GDM1 (cell line): ENCODE measurements at regions not wholly inside any gene's neighbourhood (a gene's known extent, or its start where the extent isn't known, plus 50 kb on each side); places are given as distances from the start of the nearest gene placed in this dataset.
A peak's percentile ranks its signal among the peaks of the same experiment; 100 is the strongest.
"Not testable (repeated sequence)": the region's sequence is repeated elsewhere in the genome, so short reads cannot be mapped to it uniquely, and the experiment has no call there.

ENCODE experiments used
- DNase-seq: peaks from one replicate; lab custom pipeline; 2025; lab: John Stamatoyannopoulos, UW

- no peak for DNase-seq
Measured at GRCh38 chr22:25487508-25487907, 77.0 kb upstream of the GRK3 start.

GRCh38 chr22:25488244-25489020 lies 76.0 kb upstream of the GRK3 start:
- no peak for DNase-seq

DNA sequence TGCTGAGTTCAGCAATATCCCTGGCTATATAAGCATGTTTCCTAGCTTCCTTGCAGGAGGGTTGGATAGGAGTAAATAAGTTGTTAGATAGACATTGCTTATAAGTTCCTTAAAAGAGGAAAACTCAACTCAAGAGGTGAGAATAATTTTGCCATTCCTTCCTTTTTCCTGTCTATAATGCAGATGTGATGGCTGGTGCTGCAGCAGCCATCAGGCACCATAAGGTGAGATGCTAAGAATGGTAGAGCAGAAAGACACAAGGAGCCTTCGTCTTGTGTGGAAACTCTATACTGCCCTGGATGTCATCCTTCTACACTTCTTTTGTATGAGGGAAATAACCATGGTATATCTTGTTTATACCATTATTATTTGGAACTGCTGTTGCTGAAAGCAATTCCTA lies 74.5 kb upstream of the GRK3 start:
- no peak for DNase-seq

DNA sequence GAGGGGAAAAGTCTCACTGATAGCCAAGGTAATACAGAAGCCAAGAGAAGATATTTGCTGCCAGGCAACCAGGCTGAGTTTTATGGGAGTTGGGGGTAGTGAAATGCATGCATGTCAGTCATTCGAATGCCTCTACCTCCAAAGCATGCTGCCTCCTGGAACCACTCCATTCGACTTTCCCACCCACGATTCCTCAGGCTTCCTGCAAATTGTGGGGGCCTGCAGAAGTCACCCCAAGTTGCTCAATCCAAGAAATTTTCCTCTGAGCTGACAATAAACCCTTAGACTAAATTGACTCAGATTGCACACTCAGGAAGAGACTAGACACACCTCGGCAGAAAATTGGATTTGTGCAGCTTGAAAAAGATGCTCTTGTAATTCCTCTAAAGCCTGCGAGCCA lies 73.6 kb upstream of the GRK3 start:
- no peak for DNase-seq

- DNase-seq, result no peak
Measured at GRCh38 chr22:25492162-25492561, 72.3 kb upstream of the GRK3 start.

GRCh38 chr22:25492841-25493734 lies 71.4 kb upstream of the GRK3 start:
- DNase-seq, result no peak

DNA sequence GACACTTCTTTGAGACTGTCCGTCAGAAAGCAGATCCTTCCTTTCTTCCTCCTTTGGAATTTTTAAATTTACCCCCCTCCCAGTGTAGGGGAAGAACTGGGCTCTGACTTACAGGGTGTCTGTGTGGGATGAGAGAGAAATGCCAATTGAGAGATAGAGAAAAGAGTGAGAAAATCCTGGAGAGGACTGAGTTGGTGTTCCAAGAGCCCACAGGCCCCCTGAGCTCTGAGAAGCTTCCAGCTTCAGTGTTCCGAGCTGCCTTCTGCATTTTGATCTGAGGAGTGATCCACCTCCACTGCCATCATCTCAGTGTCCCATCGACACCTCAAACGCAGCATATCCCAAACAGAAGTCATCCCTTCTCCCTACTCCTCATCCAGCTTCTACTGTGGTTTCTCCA lies 70.7 kb upstream of the GRK3 start:
- DNase-seq, result no peak

GRCh38 chr22:25494774-25495173 lies 69.7 kb upstream of the GRK3 start:
- DNase-seq, result peak; percentile 18

DNA sequence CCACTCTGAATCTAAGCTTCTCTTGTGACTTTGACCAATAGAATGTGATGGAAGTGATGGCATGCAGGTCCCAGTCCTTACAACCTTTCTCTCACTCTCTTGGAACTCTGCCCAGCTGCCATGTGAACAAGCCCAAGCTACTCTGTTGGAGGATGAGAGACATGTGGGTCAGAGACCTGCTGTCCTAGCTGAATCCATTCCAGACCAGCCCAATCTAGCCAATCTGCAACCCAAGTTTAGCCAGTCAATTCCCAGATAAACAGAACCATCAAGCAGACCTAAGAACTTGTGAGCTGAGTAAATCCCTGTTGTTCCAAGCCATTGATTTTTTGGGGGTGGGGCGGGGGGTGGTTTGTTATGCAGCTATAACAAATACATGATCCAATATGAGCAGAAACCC lies 69.2 kb upstream of the GRK3 start:
- DNase-seq, result no peak

GRCh38 chr22:25496396-25497064 lies 67.9 kb upstream of the GRK3 start:
- no peak for DNase-seq

- no peak for DNase-seq
Measured at GRCh38 chr22:25497181-25497641, 67.3 kb upstream of the GRK3 start.

- DNase-seq, result no peak
Measured at GRCh38 chr22:25497716-25498115, 66.8 kb upstream of the GRK3 start.

- DNase-seq, result not testable (repeated sequence)
Measured at GRCh38 chr22:25500671-25501070, 63.8 kb upstream of the GRK3 start.

DNA sequence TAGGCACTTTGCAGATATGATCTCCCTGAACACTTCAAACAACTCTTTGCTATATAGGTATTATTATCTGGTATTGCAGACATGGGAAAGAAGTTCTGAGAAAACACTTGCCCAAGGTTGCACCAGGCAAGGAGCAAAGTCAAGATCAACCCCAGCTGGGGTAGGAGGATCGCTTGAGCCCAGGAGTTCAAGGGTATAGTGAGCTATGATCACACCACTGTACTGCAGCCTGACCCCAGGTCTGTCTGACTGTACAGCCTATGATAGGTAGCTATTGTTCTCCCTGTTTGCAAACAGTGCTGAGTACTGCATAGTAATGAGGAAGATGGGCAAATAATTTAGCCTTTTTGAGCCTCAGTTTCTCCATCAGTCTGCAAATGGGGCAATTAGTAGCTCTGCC lies 60.5 kb upstream of the GRK3 start:
- not testable (repeated sequence) for DNase-seq

DNA sequence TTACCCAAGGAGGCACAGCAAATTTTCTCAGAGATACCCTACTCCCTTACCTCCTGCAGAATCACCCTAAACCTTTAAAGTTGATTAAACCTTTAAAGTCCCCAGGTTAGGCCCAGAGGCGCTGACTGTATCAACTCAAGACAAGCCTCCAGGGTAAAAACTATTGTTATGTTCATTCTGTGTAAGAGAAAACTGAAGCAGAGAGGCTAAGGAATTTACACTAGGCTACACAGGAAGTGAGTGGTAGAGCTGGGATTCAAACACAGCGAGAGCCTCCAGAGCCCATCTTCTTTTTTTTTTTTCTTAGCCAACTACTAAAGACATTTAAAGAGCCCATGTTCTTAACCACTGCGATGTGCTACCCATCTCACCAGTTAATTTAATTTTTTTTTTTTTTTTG lies 56.3 kb upstream of the GRK3 start:
- no peak for DNase-seq

- no peak for DNase-seq
Measured at GRCh38 chr22:25508761-25509321, 55.6 kb upstream of the GRK3 start.

- DNase-seq, result no peak
Measured at GRCh38 chr22:25509374-25509791, 55.1 kb upstream of the GRK3 start.

DNA sequence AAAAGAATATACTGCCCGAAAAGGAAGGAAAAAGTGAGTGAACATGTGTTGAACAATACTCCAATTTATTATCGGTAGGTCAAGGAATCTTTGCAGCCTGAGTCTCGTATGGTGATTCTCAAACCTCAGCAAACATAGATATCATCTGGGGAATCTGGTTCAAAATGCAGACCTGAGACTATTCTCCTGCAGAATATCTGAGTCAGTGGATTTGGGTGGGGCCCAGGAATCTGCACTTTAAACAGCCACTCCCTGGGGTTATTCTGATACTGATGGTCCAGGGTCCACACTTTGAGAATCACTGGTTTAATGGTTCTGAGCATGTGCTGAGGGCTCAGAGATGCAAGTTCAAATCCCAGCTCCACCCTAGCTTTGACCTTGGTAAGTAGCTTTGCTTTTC lies 53.6 kb upstream of the GRK3 start:
- no peak for DNase-seq

DNA sequence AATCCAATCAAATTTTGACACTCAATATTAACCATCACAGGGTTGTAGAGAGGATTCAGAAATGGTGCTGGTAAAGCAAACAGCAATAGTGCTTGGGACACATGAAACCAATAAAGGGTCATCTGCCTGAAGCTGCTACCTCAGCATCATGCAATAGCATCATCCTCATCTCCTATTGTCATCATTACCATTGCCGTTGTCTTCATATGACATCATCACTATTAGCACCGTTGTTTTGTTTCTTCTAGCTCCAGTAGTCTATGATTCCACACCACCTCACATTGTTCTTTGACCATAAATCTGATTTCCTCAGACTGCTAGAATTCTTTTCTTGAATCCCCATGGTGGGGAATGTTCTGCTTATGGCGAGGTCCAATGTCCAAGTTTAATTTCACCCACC lies 52.8 kb upstream of the GRK3 start:
- no peak for DNase-seq

DNA sequence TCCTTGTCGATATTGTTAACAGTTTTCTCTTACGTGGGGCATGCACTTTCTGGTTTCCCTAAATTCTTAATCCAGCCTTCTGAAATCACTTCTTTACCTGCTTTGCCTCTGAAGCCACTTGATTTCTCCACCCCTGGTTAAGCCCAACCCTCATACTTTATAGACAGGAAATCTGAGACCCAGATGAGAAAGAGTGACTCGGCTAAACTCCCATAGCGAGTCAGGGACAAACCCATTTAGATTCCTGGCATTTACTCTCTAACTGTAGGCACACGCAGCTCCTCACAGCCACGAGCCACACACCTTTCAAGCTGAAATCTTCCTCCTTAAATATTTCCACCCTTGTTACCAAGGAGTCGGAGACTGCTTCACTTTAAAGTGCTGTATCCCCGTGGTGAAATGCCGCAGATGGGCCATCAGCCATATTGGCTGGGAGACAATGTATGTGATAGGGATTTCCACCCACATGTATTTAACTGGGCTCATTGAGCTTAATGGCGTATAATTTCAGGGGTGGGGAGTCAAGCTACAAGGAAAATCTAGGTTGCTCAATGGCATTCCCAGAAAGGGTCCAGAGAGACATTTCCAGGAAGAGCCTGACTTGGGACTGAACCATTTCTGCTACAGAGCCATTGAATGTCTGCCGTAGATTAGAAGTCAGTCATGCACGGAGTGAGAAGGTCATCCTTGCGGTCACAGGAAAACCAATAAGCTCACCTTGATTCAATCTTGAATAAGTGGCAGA lies 49.9 kb upstream of the GRK3 start:
- no peak for DNase-seq
